Prostate gland (tissue), 2 donors: ENCODE measurements at regions not wholly inside any gene's neighbourhood (a gene's known extent, or its start where the extent isn't known, plus 50 kb on each side); places are given as distances from the start of the nearest gene placed in this dataset.

Experiments
- DNase-seq: peaks from one replicate; pipeline ENCODE4 v3.0.0-alpha.2; 2019; ENCODE audit warnings: low spot score
- H3K27ac ChIP-seq, 2 donors: fragments of 200-600 bp; sonication (generic); 2 replicates each; pipeline ENCODE4 v1.5.1; 2017 to 2019
- H3K27me3 ChIP-seq: fragments of 200-600 bp; sonication (generic); replicated peaks from 2 replicates; pipeline ENCODE4 v1.5.1; 2019; ENCODE audit not compliant: insufficient read depth
- H3K36me3 ChIP-seq, 2 donors: fragments of 200-600 bp; sonication (generic); 1 replicate in 1 of 2; 2 replicates in 1 of 2; pipeline versions ENCODE4 v1.5.1 to v1.8.1; 2017 to 2019
- H3K4me1 ChIP-seq: fragments of 200-600 bp; sonication (generic); replicated peaks from 2 replicates; pipeline ENCODE4 v1.5.1; 2019
- H3K4me3 ChIP-seq, 2 donors: fragments of 200-600 bp; sonication (generic); 2 replicates each; pipeline ENCODE4 v1.5.1; 2017 to 2019
- H3K9me3 ChIP-seq: fragments of 200-600 bp; sonication (generic); 2 replicates; pipeline ENCODE4 v1.5.1; 2017
- POLR2A ChIP-seq: fragments of 450-650 bp; IDR thresholded peaks from one replicate; pipeline ENCODE4 v1.6.1; 2016; ENCODE audit warnings: antibody characterized with exemption, mild to moderate bottlenecking
- POLR2AphosphoS5 ChIP-seq: sonication (generic); formaldehyde crosslinking; IDR thresholded peaks from one replicate; pipeline ENCODE4 v1.6.1; 2017; ENCODE audit warnings: antibody characterized with exemption
- WGBS: methylation state at CpG from one replicate; pipeline ENCODE4 v1.1.5; 2018; 5-methylcytosine and 5-hydroxymethylcytosine counted together
- intact Hi-C: fragments of 100-400 bp; cut with DNase I; formaldehyde crosslinking; loops from one replicate; pipeline ENCODE4 v1.14.2; 2022
- TF ChIP-seq, protein P1 (sequence below), 4 experiments: fragments of 200-600 bp in 2 of 4; fragments of 450-650 bp in 2 of 4; sonication (generic) in 2 of 4; IDR thresholded peaks; 1 replicate in 3 of 4; 2 replicates in 1 of 4; pipeline ENCODE4 v1.5.1; 2016 to 2019; ENCODE audit warnings: antibody characterized with exemption in 4 of 4, mild to moderate bottlenecking in 2 of 4, moderate library complexity in 2 of 4

DNA sequence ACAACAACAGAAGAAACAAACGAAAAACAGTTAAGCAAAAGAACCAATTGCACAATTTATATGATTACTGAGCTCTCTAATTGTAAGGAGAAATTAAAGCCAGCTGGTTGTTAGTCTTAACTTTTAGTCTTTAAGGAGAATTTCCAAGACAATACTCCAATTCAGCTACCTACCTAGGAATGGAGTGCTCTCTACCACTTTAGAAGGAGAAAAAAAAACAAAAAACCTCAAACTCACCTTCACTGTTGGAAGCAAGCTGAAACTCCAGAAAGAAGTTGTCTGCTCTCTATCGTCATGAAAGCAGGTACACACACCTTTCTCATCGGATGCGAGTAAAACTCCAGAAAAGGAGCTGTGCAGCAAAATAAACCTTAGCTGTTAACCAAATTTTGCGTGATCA lies 86.1 kb upstream of the NPY2R start:
- no peak overlapping the region for H3K27ac ChIP-seq
- no peak overlapping the region for H3K4me3 ChIP-seq
- intact Hi-C loops: no loop called here
- H3K36me3 ChIP-seq: no peaks in the 10 kb centered on the region
- no peaks in the 10 kb centered on the region for H3K27me3 ChIP-seq
- 85% methylated on average over 5 of the region's 5 CpGs for WGBS
- H3K4me1 ChIP-seq: no peaks in the 10 kb centered on the region
- H3K9me3 ChIP-seq: no peaks in the 10 kb centered on the region
- DNase-seq: no peak
- TF ChIP-seq, protein P1, sequence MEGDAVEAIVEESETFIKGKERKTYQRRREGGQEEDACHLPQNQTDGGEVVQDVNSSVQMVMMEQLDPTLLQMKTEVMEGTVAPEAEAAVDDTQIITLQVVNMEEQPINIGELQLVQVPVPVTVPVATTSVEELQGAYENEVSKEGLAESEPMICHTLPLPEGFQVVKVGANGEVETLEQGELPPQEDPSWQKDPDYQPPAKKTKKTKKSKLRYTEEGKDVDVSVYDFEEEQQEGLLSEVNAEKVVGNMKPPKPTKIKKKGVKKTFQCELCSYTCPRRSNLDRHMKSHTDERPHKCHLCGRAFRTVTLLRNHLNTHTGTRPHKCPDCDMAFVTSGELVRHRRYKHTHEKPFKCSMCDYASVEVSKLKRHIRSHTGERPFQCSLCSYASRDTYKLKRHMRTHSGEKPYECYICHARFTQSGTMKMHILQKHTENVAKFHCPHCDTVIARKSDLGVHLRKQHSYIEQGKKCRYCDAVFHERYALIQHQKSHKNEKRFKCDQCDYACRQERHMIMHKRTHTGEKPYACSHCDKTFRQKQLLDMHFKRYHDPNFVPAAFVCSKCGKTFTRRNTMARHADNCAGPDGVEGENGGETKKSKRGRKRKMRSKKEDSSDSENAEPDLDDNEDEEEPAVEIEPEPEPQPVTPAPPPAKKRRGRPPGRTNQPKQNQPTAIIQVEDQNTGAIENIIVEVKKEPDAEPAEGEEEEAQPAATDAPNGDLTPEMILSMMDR (IDR thresholded peaks at IDR 0.05): no peak
- TF ChIP-seq POLR2AphosphoS5 (no peak), POLR2A (no peak)

DNA sequence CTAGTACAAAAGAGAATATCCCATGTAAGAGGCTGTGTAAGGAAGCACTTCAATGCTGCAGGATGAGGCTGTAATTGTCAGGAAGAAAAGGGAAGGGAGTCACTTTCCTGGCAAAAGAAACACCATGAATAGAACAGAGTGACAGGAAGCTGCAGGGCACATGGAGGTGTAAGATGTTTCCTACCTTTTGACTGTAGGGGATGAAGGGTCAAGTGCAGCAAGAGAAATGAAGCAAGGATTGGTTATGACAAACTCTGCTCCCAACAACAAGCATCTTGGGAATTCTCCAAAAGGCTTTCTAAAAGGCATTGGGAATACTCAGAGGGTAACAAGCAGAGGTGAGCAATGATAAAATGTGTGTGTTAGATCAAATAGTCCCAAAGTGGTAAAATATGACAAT lies 74.3 kb upstream of the NPY2R start:
- intact Hi-C loops: no loop called here
- H3K4me3 ChIP-seq: no peak overlapping the region
- H3K27ac ChIP-seq: no peak overlapping the region
- H3K4me1 ChIP-seq: no peaks in the 10 kb centered on the region
- no peaks in the 10 kb centered on the region for H3K9me3 ChIP-seq
- TF ChIP-seq POLR2AphosphoS5: no peak
- no peaks in the 10 kb centered on the region for H3K36me3 ChIP-seq
- DNase-seq: no peak
- H3K27me3 ChIP-seq: no peaks in the 10 kb centered on the region

- Histone ChIP-seq H3K27me3 (no peaks in the 10 kb centered on the region), H3K9me3 (no peaks in the 10 kb centered on the region), H3K27ac (no peak overlapping the region), H3K4me3 (no peak overlapping the region), H3K4me1 (no peaks in the 10 kb centered on the region), H3K36me3 (no peaks in the 10 kb centered on the region)
- intact Hi-C loops: no loop called here
- WGBS: 84% methylated on average over 5 of the region's 5 CpGs
- no peak for DNase-seq
- TF ChIP-seq, protein P1 (IDR thresholded peaks at IDR 0.05): no peak
- TF ChIP-seq POLR2A (no peak), POLR2AphosphoS5 (no peak)
Measured at GRCh38 chr4:155140889-155141288, 67.5 kb upstream of the NPY2R start.

- no peak for TF ChIP-seq POLR2A
- TF ChIP-seq POLR2AphosphoS5: no peak
- TF ChIP-seq, protein P1 (IDR thresholded peaks at IDR 0.05): no peak
- no peak for DNase-seq
- H3K36me3 ChIP-seq: no peaks in the 10 kb centered on the region
- 79% methylated on average over 1 of the region's 1 CpG for WGBS
- no peaks in the 10 kb centered on the region for H3K9me3 ChIP-seq
- H3K27ac ChIP-seq: no peak overlapping the region
- intact Hi-C loops: no loop called here
- H3K4me1 ChIP-seq: no peaks in the 10 kb centered on the region
- no peaks in the 10 kb centered on the region for H3K27me3 ChIP-seq
- no peak overlapping the region for H3K4me3 ChIP-seq
Measured at GRCh38 chr4:155143512-155143911, 64.9 kb upstream of the NPY2R start.
